ENCODE measurements at regions not wholly inside any gene's neighbourhood (a gene's known extent, or its start where the extent isn't known, plus 50 kb on each side); places are given as distances from the start of the nearest gene placed in this dataset.
"Not testable (repeated sequence)": the region's sequence is repeated elsewhere in the genome, so short reads cannot be mapped to it uniquely, and the experiment has no call there.

DNA sequence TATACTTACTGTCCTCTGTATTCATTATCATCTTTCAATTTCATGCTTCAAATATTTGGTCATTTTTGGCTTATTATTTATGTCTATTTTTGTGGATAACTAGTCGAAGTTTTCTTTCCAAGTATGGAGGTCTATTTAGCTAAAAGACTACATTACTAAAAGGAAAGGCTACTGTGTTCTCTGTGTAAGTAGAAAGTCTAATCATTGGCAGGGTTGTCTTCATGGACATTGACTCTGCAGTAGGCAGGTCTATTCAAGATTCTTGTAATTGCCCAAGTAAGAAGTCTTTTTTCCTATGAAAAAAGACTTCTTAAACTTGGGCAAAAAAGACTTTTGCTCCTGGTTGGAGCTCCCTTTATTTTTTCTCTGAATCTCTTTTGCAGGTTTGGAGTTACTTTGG, 368.6 kb upstream of the GRM7 start:
- no peaks in the 10 kb centered on the region for H3K36me3 ChIP-seq
- no peaks in the 10 kb centered on the region for H3K27me3 ChIP-seq (replicated peaks; ENCODE audit: insufficient read depth)
- TF ChIP-seq CTCF (IDR thresholded peaks at IDR 0.05) = no peak
- ATAC-seq (ENCODE audit: insufficient number of reproducible peaks, low FRiP score, low read depth) = no peak
- no peaks in the 10 kb centered on the region for H3K9me3 ChIP-seq
- no peak for DNase-seq (ENCODE audit: low spot score)
- H3K4me3 ChIP-seq = no peak overlapping the region
- no peak overlapping the region for H3K27ac ChIP-seq
- no peaks in the 10 kb centered on the region for H3K4me1 ChIP-seq (ENCODE audit: control insufficient read depth in 1 of 2, low read depth in 2 of 2)

DNA sequence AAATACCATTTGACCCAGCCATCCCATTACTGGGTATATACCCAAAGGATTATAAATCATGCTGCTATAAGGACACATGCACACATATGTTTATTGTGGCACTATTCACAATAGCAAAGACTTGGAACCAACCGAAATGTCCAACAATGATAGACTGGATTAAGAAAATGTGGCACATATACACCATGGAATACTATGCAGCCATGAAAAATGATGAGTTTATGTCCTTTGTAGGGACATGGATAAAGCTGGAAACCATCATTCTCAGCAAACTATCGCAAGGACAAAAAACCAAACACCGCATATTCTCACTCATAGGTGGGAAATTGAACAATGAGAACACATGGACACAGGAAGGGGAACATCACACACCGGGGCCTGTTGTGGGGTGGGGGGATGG, 362.0 kb upstream of the GRM7 start:
- not testable (repeated sequence) for H3K27ac ChIP-seq; ATAC-seq (ENCODE audit: insufficient number of reproducible peaks, low FRiP score, low read depth); H3K4me1 ChIP-seq (ENCODE audit: control insufficient read depth in 1 of 2, low read depth in 2 of 2); DNase-seq (ENCODE audit: low spot score); H3K4me3 ChIP-seq; H3K27me3 ChIP-seq (replicated peaks; ENCODE audit: insufficient read depth); H3K36me3 ChIP-seq; H3K9me3 ChIP-seq

- DNase-seq (ENCODE audit: low spot score) = no peak
These were observed 356.6 kb upstream of the GRM7 start for GRCh38 chr3:6504347-6504746.

GRCh38 chr3:6504834-6505233, 356.1 kb upstream of the GRM7 start:
- DNase-seq (ENCODE audit: low spot score) = no peak
- TF ChIP-seq CTCF (IDR thresholded peaks at IDR 0.05) = no peak
- Histone ChIP-seq H3K27ac (no peak overlapping the region), H3K9me3 (no peaks in the 10 kb centered on the region), H3K36me3 (no peaks in the 10 kb centered on the region), H3K27me3 (replicated peaks; ENCODE audit: insufficient read depth) (no peaks in the 10 kb centered on the region), H3K4me1 (ENCODE audit: control insufficient read depth in 1 of 2, low read depth in 2 of 2) (no peaks in the 10 kb centered on the region), H3K4me3 (no peak overlapping the region)
- no peak for ATAC-seq (ENCODE audit: insufficient number of reproducible peaks, low FRiP score, low read depth)

More at GRCh38 chr3:6504347-6504746, 356.6 kb upstream of the GRM7 start:
- Histone ChIP-seq H3K4me3 (no peak overlapping the region), H3K4me1 (ENCODE audit: control insufficient read depth in 1 of 2, low read depth in 2 of 2) (no peaks in the 10 kb centered on the region), H3K9me3 (no peaks in the 10 kb centered on the region), H3K27ac (no peak overlapping the region), H3K27me3 (replicated peaks; ENCODE audit: insufficient read depth) (no peaks in the 10 kb centered on the region), H3K36me3 (no peaks in the 10 kb centered on the region)
- no peak for TF ChIP-seq CTCF (IDR thresholded peaks at IDR 0.05)
- ATAC-seq (ENCODE audit: insufficient number of reproducible peaks, low FRiP score, low read depth) = no peak

DNA sequence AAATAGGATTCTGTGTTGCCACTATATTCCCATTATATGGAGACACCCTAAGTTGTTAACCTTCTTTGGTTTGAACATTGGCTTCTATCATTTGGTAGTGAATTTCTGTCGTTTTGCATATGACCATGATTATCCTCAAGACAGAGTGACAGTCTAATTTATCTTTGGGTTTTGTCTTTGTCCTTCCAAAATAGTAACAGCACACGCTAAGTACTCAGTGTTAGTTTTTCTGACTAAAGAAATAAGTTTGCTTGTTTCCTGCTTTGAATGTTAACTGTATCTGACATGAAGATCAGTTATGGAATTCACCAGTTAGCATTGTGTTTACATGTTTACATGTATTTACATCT, 352.5 kb upstream of the GRM7 start:
- no peaks in the 10 kb centered on the region for H3K36me3 ChIP-seq
- no peaks in the 10 kb centered on the region for H3K27me3 ChIP-seq (replicated peaks; ENCODE audit: insufficient read depth)
- no peaks in the 10 kb centered on the region for H3K4me1 ChIP-seq (ENCODE audit: control insufficient read depth in 1 of 2, low read depth in 2 of 2)
- no peak overlapping the region for H3K27ac ChIP-seq
- H3K9me3 ChIP-seq = no peaks in the 10 kb centered on the region
- H3K4me3 ChIP-seq = no peak overlapping the region
- ATAC-seq (ENCODE audit: insufficient number of reproducible peaks, low FRiP score, low read depth) = no peak
- no peak for DNase-seq (ENCODE audit: low spot score)
- no peak for TF ChIP-seq CTCF (IDR thresholded peaks at IDR 0.05)

DNA sequence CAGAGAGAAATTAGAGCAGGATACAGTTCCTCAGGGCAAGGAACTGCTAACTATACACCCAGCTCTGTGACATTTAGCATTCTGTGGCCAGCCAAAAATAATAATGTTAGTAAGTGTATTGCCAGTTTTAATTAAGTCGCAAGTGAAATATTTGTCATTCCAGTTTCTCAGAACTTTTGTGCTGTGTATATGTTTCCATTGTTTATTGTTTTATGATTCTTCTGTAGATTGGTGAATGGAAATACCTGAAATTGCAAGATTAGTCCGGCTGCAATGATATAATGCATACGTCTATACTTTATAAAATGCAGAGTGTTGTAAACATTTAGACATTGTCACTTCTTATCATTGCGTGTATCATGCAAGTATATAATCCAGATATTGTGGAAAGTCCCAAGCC, 351.3 kb upstream of the GRM7 start:
- H3K27me3 ChIP-seq (replicated peaks; ENCODE audit: insufficient read depth) = no peaks in the 10 kb centered on the region
- ATAC-seq (ENCODE audit: insufficient number of reproducible peaks, low FRiP score, low read depth) (no peak), DNase-seq (ENCODE audit: low spot score) (no peak)
- no peak overlapping the region for H3K4me3 ChIP-seq
- H3K36me3 ChIP-seq = no peaks in the 10 kb centered on the region
- no peaks in the 10 kb centered on the region for H3K9me3 ChIP-seq
- no peak overlapping the region for H3K27ac ChIP-seq
- no peaks in the 10 kb centered on the region for H3K4me1 ChIP-seq (ENCODE audit: control insufficient read depth in 1 of 2, low read depth in 2 of 2)
- no peak for TF ChIP-seq CTCF (IDR thresholded peaks at IDR 0.05)
